ENCODE measurements at regions not wholly inside any gene's neighbourhood (a gene's known extent, or its start where the extent isn't known, plus 50 kb on each side); places are given as distances from the start of the nearest gene placed in this dataset.

GRCh38 chr14:104284107-104284592 is 145.8 kb downstream of the KIF26A start:
- no peak for TF ChIP-seq POLR2A (IDR thresholded peaks at IDR 0.05)
- TF ChIP-seq, protein P1, sequence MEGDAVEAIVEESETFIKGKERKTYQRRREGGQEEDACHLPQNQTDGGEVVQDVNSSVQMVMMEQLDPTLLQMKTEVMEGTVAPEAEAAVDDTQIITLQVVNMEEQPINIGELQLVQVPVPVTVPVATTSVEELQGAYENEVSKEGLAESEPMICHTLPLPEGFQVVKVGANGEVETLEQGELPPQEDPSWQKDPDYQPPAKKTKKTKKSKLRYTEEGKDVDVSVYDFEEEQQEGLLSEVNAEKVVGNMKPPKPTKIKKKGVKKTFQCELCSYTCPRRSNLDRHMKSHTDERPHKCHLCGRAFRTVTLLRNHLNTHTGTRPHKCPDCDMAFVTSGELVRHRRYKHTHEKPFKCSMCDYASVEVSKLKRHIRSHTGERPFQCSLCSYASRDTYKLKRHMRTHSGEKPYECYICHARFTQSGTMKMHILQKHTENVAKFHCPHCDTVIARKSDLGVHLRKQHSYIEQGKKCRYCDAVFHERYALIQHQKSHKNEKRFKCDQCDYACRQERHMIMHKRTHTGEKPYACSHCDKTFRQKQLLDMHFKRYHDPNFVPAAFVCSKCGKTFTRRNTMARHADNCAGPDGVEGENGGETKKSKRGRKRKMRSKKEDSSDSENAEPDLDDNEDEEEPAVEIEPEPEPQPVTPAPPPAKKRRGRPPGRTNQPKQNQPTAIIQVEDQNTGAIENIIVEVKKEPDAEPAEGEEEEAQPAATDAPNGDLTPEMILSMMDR (IDR thresholded peaks at IDR 0.05 in 4 of 5, conservative IDR thresholded peaks at IDR 0.05 in 1 of 5) = no peak
